ENCODE measurements at regions not wholly inside any gene's neighbourhood (a gene's known extent, or its start where the extent isn't known, plus 50 kb on each side); places are given as distances from the start of the nearest gene placed in this dataset.

DNA sequence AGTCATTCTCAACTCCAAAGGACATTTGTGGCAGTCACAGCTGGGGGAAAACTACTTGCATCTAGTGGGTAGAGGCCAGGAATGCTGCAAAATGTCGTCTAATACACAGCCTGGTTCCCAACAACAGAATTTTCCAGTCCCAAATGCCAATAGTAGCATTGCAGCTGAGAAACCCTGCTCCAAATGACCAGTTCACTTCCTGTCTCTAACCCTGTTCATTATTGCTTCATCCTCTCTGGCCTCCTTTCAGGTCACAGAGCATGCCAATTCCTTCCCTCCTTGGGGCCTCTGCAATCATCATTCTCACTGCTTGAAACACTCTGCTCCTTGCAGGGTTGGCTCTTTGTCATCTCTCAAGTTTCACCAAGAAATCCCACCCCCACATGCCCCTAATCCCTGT is 139.1 kb downstream of the IRS1 start:
- TF ChIP-seq, protein P1, sequence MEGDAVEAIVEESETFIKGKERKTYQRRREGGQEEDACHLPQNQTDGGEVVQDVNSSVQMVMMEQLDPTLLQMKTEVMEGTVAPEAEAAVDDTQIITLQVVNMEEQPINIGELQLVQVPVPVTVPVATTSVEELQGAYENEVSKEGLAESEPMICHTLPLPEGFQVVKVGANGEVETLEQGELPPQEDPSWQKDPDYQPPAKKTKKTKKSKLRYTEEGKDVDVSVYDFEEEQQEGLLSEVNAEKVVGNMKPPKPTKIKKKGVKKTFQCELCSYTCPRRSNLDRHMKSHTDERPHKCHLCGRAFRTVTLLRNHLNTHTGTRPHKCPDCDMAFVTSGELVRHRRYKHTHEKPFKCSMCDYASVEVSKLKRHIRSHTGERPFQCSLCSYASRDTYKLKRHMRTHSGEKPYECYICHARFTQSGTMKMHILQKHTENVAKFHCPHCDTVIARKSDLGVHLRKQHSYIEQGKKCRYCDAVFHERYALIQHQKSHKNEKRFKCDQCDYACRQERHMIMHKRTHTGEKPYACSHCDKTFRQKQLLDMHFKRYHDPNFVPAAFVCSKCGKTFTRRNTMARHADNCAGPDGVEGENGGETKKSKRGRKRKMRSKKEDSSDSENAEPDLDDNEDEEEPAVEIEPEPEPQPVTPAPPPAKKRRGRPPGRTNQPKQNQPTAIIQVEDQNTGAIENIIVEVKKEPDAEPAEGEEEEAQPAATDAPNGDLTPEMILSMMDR (IDR thresholded peaks at IDR 0.05), result no peak
- H3K9me3 Mint-ChIP-seq, result no peaks in the 10 kb centered on the region
- H3K4me1 Mint-ChIP-seq (ENCODE audit: low read depth), result peaks cover 3% of the 10 kb centered on the region
- ATAC-seq (no peak), DNase-seq (no peak)
- ChIA-PET POLR2A (no interaction called here), CTCF (no interaction called here)
- H3K4me3 Mint-ChIP-seq, result no peak overlapping the region
- H3K36me3 Mint-ChIP-seq (ENCODE audit: low read depth), result no peaks in the 10 kb centered on the region
- intact Hi-C loops (cut with micrococcal nuclease), result no loop called here
- no peak overlapping the region for H3K27ac Mint-ChIP-seq
- peaks cover 1% of the 10 kb centered on the region for H3K27me3 Mint-ChIP-seq

DNA sequence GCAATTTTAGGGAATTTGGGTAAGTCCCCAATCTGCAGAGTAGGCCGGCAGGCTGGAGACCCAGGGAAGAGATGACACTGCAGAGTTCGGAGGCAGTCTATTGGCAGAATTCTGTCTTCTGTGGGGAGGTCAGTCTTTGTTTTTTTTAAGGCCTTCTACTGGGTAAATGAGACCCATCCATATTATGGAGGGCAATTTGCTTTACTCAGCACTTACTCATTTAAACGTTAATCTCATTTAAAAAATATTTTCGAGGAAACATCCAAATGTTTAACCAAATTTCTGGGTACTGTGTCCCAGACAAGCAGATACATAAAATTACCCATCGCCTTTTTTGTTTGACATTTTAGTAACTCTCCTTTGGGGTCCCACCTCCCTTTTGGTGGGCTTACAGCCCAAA is 139.5 kb downstream of the IRS1 start:
- intact Hi-C loops (cut with micrococcal nuclease), result no loop called here
- H3K4me1 Mint-ChIP-seq (ENCODE audit: low read depth), result peaks cover 3% of the 10 kb centered on the region
- ATAC-seq (no peak), DNase-seq (no peak)
- H3K9me3 Mint-ChIP-seq, result no peaks in the 10 kb centered on the region
- H3K27ac Mint-ChIP-seq, result no peak overlapping the region
- no peaks in the 10 kb centered on the region for H3K36me3 Mint-ChIP-seq (ENCODE audit: low read depth)
- TF ChIP-seq, protein P1 (IDR thresholded peaks at IDR 0.05), result no peak
- ChIA-PET POLR2A (no interaction called here), CTCF (no interaction called here)
- H3K27me3 Mint-ChIP-seq, result peaks cover 1% of the 10 kb centered on the region
- H3K4me3 Mint-ChIP-seq, result no peak overlapping the region

DNA sequence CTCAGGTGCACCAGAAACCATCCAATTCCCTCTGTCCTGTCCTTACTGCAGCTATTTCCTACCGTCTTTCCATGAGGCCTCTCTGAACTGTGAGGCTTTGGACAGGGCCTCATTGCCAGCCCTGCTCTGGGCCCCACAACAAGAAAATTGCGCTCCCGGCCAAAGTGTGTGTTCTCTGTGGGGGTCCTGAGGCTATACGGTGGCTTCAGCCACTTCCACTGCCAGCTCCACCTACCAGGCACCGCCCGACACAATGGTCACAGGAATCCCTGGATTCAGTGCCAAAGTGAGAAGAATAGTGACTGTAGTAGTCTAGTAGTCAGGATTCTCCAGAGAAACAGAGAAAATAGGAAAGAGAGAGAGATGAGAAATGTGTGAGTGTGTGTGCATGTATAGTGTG is 140.2 kb downstream of the IRS1 start:
- intact Hi-C loops (cut with micrococcal nuclease), result no loop called here
- Mint-ChIP-seq H3K27me3 (peaks cover 1% of the 10 kb centered on the region), H3K9me3 (no peaks in the 10 kb centered on the region), H3K27ac (no peak overlapping the region), H3K4me3 (no peak overlapping the region), H3K4me1 (ENCODE audit: low read depth) (peaks cover 3% of the 10 kb centered on the region), H3K36me3 (ENCODE audit: low read depth) (no peaks in the 10 kb centered on the region)
- TF ChIP-seq, protein P1 (IDR thresholded peaks at IDR 0.05), result no peak
- ChIA-PET CTCF (no interaction called here), POLR2A (no interaction called here)
- no peak for DNase-seq
- no peak for ATAC-seq

DNA sequence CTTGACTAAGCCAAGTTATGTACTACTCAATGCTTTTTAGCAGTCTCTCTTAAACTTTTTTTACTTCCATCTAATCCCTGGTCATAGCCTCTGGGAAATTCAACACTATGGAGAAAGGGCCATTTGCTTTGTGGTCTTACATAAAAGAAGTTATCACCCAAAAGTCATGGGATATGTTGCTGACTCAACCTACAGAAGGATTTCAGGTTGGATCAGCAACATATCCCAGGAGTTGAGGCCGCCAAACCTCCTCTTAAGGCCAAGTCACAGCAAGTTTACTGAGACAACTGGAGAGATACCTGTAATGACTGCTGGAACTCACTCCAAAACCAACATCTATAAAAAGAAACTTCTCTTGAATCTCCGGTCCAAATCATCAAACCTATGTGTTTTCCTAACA is 141.1 kb downstream of the IRS1 start:
- Mint-ChIP-seq H3K36me3 (ENCODE audit: low read depth) (no peaks in the 10 kb centered on the region), H3K9me3 (no peaks in the 10 kb centered on the region), H3K27me3 (peaks cover 1% of the 10 kb centered on the region), H3K27ac (no peak overlapping the region), H3K4me3 (no peak overlapping the region), H3K4me1 (ENCODE audit: low read depth) (peaks cover 3% of the 10 kb centered on the region)
- intact Hi-C loops (cut with micrococcal nuclease), result no loop called here
- no peak for DNase-seq
- ChIA-PET POLR2A (no interaction called here), CTCF (no interaction called here)
- TF ChIP-seq, protein P1 (IDR thresholded peaks at IDR 0.05), result no peak
- no peak for ATAC-seq

DNA sequence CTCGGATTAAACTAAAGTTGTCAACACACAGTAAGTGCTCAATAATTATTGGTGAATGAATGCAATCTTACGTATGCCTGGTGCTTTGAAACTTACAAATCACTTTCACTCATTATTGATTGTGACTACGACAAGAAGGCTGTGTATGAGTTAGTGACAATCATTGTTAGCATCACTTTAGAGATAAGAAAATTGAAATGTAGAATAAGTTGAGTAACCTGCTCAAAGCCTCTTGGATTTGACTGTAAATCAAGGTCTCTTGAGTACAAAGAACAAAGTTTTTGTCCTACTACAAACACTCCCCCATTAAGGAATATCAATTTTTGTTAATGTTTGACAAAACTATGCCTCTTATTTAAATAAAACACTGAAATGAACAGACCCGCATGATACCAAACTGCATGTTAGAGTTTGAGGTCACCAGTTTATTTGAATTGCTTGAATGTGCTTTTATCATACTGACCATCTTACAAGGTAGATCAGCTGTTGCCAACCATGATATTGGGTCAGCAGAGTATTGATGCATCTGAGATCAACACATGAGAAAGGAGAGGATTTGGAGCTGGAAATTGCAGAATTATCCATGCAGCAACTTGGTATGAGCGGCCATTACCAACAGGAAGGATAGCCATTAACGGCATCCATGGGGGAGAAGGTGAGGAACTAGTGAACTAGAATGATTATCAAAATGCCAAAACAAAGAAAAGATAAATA is 142.1 kb downstream of the IRS1 start:
- H3K4me1 Mint-ChIP-seq (ENCODE audit: low read depth), result peaks cover 5% of the 10 kb centered on the region
- no peaks in the 10 kb centered on the region for H3K36me3 Mint-ChIP-seq (ENCODE audit: low read depth)
- TF ChIP-seq, protein P1 (IDR thresholded peaks at IDR 0.05), result no peak
- H3K27me3 Mint-ChIP-seq, result peaks cover 1% of the 10 kb centered on the region
- ChIA-PET CTCF (no interaction called here), POLR2A (no interaction called here)
- intact Hi-C loops (cut with micrococcal nuclease), result no loop called here
- no peak overlapping the region for H3K27ac Mint-ChIP-seq
- no peak overlapping the region for H3K4me3 Mint-ChIP-seq
- H3K9me3 Mint-ChIP-seq, result no peaks in the 10 kb centered on the region
- DNase-seq, result no peak
- no peak for ATAC-seq
